ENCODE measurements at regions not wholly inside any gene's neighbourhood (a gene's known extent, or its start where the extent isn't known, plus 50 kb on each side); places are given as distances from the start of the nearest gene placed in this dataset.
"Not testable (repeated sequence)": the region's sequence is repeated elsewhere in the genome, so short reads cannot be mapped to it uniquely, and the experiment has no call there.

GRCh38 chr5:164206196-164206595 is 700.8 kb downstream of the MAT2B start:
- no peak for DNase-seq (ENCODE audit: low spot score)

DNA sequence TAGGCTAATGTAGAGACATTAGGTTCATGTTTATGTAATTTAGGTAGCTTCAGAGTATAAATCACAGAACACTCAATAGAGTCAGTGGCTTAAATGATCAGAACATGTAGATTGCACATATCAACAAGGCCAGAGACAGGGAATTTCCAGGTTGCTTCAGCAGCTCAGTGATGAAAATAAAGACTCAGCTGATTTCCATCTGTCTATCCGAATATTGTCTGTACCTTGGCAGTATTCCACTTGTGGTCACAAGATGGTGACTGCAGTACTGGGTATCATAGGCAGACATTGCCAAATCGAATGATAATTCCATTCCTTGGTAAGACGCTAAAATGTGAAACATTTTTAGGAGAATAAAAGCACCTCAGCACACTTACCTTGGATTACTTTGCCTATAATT is 702.2 kb downstream of the MAT2B start:
- DNase-seq (ENCODE audit: low spot score) = no peak

- no peak for DNase-seq (ENCODE audit: low spot score)
Measured at GRCh38 chr5:164210491-164210890, 705.1 kb downstream of the MAT2B start.

GRCh38 chr5:164214698-164215097 is 709.3 kb downstream of the MAT2B start:
- no peak for DNase-seq (ENCODE audit: low spot score)

DNA sequence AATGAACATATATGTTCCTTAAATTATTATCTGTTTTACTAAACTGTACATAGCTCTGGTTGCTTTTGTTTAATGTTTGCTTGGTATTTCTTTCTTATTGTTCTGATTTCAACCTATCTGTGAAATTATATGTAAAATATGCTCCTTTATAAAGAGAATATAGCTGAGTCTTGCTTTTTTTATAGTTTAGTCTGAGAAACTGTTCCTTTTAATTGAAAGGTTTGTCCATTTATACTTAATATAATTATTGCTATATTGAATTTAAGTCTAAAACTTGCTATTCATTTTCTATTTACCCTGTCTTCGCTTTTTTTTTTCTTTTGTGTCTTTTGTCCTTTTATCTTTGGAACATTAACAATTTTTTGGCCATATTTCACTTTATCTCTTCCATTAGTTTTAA is 712.0 kb downstream of the MAT2B start:
- no peak for DNase-seq (ENCODE audit: low spot score)

DNA sequence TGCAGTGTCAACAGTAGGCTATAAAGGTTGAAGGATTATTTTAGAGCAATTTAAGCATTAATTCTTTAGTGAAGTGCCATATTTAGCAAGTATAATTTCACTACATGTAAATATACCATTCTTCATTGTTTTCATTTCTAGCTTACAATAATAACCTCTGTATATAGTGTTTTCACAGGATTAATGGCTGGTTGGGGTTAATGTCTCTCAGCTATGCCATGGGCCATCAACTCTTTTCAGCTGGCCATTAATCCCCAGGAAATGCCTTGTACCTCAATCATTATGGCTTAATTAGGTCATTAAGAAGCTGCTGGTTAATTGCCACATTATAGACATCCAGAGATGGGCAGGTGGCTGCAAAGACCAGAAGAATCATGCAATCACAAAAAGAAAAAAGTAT is 715.1 kb downstream of the MAT2B start:
- DNase-seq (ENCODE audit: low spot score) = no peak

DNA sequence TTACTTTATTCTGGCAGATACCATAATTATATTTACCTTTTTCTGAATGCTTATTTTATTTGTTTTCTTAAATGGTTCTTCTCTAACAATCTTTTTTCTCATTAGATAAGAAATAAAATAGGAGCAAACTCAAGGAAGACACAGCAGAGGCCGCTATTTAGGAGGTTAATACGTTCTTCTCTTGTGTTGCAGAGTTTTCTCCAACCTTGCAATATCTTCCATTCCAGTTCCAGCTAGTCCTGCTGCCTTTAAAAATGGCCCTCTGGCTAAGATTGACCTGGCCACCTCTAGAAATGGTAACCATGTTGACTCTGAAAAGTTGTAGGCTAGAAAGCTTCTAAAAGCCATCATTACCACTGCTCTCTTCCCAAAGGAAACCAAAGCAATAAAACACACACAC is 718.8 kb downstream of the MAT2B start:
- no peak for DNase-seq (ENCODE audit: low spot score)

GRCh38 chr5:164224772-164225171 is 719.4 kb downstream of the MAT2B start:
- no peak for DNase-seq (ENCODE audit: low spot score)

GRCh38 chr5:164230341-164230740 is 724.9 kb downstream of the MAT2B start:
- DNase-seq (ENCODE audit: low spot score) = no peak

DNA sequence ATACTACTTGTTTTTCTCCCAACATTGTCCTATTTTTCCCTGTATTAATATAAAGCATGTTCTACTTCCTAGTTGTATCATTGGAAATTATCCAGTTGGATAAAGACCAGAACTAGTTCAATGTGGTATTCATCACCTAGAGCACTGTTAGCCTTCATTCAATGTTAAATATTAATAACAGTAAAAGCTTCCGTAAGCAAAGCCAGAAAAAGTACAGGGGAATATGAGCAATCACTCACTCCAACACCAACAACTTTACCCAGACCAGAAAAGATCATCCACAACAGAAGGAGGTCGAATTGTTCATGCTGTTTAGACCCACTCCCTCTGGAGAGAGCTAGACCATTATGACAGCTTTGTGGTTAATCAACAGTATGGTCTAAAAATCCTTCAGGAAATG is 728.4 kb downstream of the MAT2B start:
- DNase-seq (ENCODE audit: low spot score) = no peak

- DNase-seq (ENCODE audit: low spot score) = no peak
Measured at GRCh38 chr5:164234321-164234720, 728.9 kb downstream of the MAT2B start.

DNA sequence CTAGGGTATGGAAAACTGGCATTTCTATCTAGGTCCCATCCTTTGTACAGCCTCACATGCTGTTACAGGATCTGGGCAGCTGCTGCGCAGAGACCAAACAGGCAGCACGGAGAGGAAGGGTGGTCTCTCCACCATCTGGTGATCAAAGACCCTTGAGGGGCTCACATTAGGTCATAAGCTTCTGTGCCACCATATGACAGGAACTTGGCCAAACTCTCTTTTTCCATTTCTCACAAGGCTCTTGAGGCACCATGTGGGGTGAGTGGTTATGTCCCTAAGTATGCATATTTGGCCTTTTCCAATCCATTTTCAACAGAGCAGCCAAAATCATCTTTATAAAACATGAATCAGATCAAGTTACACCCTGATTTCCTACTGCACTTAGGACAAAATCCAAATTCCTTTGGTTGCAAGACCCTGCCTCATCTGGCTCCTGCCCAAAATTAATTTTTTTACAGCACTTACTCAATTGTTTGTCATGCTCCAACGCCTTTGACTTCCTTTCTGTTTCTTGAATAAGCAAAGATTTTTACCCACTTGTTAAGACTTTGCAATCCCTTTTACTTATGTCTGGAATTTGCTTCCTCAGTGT is 730.0 kb downstream of the MAT2B start:
- DNase-seq (ENCODE audit: low spot score) = no peak

DNA sequence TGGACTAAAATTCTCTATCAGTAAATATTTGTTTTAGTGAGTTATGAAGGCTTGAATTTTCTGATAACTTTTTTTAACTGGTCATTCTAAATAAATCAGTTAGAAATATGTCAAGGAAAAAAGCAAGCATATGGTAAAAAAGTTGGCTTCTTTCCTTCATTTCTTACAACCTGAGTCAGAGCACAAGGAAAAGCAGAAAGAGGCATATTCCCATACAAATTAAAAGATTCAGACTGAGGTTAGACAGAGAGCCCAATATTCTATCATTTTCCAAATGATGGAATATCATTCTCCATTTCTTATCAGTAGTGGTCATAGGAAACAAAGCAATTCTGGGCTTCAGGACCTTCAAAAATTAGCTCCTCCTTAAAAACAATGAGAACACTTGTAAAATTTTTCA is 732.1 kb downstream of the MAT2B start:
- DNase-seq (ENCODE audit: low spot score) = no peak

- DNase-seq (ENCODE audit: low spot score) = not testable (repeated sequence)
Measured at GRCh38 chr5:164251781-164252180, 746.4 kb downstream of the MAT2B start.

DNA sequence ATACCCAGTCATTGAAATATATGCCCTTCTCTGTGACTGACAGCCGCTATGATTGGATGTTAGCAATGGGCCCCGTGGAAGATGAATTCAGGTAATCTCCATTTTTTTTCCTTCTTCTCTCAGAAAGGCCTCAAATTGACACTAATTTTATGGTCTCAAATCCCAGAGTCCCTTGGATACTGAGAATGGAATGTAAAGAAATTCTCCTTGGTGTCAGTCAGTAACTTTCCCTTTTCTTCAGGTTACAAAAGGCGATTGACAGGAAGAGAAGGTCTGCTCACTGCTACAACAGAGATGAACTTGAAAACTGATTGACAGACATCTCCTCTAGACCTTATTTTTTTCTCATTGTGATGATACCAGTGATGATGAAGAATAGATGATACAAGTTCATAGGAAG is 748.3 kb downstream of the MAT2B start:
- DNase-seq (ENCODE audit: low spot score) = no peak

GRCh38 chr5:164255598-164256213 is 750.3 kb downstream of the MAT2B start:
- DNase-seq (ENCODE audit: low spot score) = no peak

DNA sequence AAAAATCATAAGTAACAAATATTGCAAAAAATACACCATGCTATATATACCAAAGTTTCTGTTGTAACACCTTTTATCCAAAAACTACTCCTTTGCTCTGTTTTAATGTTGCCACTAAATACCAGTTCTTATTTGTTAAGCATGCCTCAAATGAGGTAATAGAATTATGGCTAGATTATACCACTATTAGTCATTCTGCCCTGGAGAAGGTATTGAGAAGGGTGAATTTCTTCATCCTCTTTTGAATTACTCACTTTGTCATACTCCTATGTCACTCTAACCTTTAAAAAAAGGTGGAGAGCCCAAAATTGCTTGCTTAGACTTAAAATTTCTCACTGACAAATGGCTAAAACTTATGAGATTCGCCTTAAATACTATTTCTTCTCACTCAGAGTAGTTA is 750.9 kb downstream of the MAT2B start:
- no peak for DNase-seq (ENCODE audit: low spot score)

DNA sequence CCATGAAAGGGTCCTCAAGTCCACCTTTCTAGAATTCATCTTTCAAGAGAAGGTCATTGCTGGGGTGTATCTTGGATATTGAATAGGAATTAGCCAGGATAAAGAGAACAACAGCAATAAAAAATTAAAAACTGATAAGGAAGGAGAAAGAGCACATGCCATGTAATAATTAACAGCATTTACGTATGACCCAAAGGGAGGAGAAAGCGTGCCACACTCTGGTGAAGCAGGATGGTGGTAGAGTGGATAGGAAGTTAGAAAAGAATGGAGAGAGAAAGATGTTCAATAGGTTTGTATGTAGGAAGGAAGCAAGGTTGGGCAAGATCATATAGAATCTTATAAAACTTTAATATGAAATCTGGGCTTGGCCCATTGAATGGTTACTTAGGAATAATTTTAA is 751.5 kb downstream of the MAT2B start:
- DNase-seq (ENCODE audit: low spot score) = no peak

DNA sequence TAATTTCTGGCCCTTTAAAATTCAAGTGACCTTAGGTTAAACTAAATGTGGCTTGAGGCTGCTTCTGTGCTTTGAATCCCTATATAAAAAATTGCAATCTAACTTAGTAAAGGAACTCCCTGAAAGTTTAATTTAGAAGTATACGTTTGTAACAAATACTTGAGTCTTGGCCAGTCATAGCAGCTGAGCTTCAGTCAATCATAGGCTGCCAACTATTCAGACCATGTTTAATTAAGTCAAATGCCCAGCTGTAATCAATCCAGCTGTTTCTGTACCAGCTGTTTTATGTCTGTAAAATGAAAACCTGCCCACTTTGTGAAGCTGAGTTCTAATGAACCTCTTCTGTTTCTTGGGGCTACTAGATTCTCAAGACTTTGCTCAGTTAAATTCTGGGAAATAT is 760.1 kb downstream of the MAT2B start:
- DNase-seq (ENCODE audit: low spot score) = no peak

GRCh38 chr5:164266571-164266970 is 761.2 kb downstream of the MAT2B start:
- DNase-seq (ENCODE audit: low spot score) = no peak

- no peak for DNase-seq (ENCODE audit: low spot score)
Measured at GRCh38 chr5:164277720-164278119, 772.3 kb downstream of the MAT2B start.

GRCh38 chr5:164289526-164289925 is 784.1 kb downstream of the MAT2B start:
- DNase-seq (ENCODE audit: low spot score) = no peak

GRCh38 chr5:164296603-164297080 is 791.2 kb downstream of the MAT2B start:
- no peak for DNase-seq (ENCODE audit: low spot score)

- DNase-seq (ENCODE audit: low spot score) = no peak
Measured at GRCh38 chr5:164298165-164298564, 792.7 kb downstream of the MAT2B start.
